GM10266 (cell line): ENCODE measurements at regions not wholly inside any gene's neighbourhood (a gene's known extent, or its start where the extent isn't known, plus 50 kb on each side); places are given as distances from the start of the nearest gene placed in this dataset.
"Not testable (repeated sequence)": the region's sequence is repeated elsewhere in the genome, so short reads cannot be mapped to it uniquely, and the experiment has no call there.

ENCODE experiments used
- DNase-seq: peaks from one replicate; pipeline ENCODE4 v3.0.0; 2012; ENCODE audit errors: extremely low spot score
- TF ChIP-seq, protein P1 (sequence below): IDR thresholded peaks from 2 replicates; pipeline ENCODE4 v1.5.1; 2012; ENCODE audit warnings: mild to moderate bottlenecking, low read depth; ENCODE audit not compliant: control insufficient read depth, insufficient read depth; ENCODE audit errors: missing control alignments

- TF ChIP-seq, protein P1, sequence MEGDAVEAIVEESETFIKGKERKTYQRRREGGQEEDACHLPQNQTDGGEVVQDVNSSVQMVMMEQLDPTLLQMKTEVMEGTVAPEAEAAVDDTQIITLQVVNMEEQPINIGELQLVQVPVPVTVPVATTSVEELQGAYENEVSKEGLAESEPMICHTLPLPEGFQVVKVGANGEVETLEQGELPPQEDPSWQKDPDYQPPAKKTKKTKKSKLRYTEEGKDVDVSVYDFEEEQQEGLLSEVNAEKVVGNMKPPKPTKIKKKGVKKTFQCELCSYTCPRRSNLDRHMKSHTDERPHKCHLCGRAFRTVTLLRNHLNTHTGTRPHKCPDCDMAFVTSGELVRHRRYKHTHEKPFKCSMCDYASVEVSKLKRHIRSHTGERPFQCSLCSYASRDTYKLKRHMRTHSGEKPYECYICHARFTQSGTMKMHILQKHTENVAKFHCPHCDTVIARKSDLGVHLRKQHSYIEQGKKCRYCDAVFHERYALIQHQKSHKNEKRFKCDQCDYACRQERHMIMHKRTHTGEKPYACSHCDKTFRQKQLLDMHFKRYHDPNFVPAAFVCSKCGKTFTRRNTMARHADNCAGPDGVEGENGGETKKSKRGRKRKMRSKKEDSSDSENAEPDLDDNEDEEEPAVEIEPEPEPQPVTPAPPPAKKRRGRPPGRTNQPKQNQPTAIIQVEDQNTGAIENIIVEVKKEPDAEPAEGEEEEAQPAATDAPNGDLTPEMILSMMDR = no peak
- DNase-seq = no peak
Measured at GRCh38 chr9:81074221-81074620, 615.1 kb downstream of the TLE1 start.

DNA sequence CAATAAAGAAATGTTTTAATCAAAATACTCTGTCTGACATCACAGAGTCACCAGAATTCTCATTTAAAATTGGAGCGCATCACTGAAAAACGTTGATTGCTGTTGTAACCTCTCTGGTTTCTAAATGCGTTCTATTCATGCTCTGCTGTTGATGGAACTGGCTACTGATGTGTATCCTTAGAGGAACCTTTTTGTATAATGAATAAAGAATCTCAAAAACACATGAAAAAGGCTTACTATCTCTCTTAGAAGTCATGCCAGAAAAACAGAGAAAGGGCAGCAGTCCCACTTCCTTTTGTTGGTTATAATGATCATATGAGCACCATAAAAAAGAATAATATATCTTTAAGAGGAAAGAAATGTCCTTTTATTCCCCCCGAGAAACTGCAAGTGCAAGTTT lies 615.5 kb downstream of the TLE1 start:
- no peak for DNase-seq
- TF ChIP-seq, protein P1 = no peak

DNA sequence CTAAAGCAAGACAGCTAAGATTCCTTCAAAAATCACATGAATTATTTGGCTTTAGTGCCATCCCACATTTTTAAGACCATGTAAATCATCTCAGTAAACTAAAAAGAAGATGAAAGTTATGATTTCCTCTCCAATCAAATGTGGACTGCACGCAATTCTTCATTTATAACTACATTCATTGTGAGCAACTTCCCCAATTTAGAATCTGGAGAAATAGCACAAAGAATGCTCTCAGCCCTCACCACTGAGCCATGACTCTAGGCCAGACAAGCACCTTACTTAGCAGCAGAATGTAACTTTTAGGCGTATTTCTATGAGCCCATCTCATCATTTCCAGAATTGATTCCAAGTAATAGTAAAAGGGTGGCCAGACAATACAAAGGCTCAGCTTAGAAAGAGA lies 616.6 kb downstream of the TLE1 start:
- no peak for DNase-seq
- TF ChIP-seq, protein P1 = no peak

- DNase-seq = no peak
- TF ChIP-seq, protein P1 = no peak
Measured at GRCh38 chr9:81071108-81071507, 618.2 kb downstream of the TLE1 start.

DNA sequence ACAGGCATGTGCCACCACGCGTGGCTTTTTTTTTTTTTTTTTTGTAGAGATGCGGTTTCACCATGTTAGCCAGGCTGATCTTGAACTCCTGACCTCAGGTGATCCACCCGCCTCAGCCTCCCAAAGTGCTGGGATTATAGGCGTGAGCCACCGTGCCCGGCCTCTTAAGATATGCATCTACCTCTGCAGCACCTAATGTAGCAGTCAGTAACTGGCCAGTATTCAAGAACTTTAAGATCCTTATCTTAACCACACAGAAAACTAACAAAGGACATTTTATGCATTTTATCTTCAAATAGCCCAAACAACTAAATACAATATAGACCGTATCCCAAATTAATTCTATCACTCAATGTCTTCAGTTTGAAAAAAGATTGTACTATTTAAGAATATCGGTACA lies 618.7 kb downstream of the TLE1 start:
- DNase-seq = no peak
- TF ChIP-seq, protein P1 = no peak

DNA sequence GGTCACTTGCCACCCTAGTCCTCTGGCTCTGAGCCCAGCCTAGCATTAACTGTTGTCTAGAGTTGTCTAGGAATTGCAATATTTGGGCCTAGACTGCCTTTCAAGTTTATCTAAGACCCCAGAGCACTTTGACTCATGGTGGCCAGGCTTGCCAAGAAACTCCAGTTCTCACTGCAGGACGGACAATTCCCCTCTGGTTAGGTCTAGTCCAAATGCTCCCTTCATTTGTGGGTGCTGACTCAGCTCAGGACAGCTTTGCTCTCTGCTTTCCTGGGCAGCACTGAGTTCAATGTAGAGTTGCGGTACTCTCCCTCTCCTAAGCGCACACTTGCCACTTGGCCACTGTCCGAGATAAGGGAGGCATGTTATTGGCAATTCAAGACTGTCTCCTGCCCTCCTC lies 619.4 kb downstream of the TLE1 start:
- TF ChIP-seq, protein P1 = no peak
- DNase-seq = no peak

DNA sequence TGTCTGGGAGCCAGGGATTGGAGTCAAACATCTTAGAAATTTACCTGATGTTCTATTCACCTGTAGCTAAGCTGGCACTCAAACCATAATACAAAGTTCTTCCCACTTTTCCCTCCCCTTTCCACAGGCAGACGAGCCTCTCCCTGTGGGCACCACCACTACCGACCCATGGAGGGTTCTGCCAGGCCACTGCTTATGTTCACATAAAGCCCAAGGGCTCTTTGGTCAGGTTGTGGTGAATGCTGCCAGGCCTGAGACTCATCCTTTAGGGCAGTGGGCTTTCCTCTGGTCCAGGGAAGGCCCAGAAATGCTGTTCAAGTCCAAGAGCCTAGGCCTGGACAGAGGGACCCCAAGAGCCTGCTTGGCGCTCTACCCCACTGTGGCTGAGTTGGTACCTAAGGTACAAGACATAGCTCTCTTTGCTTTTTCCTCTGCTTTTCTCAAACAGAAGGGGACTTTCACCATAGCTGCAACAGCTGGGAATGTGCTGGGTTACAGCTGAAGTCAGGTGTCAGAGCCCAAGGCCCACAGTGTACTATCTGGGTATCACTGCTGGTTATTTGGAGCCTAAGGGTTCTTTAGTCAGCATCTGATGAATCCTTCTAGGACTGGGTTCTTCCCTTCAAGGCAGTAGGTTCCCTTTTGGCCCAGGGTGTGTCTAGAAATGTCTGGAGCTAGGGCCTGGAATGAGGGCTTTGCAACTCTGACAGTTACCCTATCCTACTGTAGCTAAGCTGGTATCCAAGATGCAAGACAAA lies 620.1 kb downstream of the TLE1 start:
- DNase-seq = no peak
- TF ChIP-seq, protein P1 = no peak

DNA sequence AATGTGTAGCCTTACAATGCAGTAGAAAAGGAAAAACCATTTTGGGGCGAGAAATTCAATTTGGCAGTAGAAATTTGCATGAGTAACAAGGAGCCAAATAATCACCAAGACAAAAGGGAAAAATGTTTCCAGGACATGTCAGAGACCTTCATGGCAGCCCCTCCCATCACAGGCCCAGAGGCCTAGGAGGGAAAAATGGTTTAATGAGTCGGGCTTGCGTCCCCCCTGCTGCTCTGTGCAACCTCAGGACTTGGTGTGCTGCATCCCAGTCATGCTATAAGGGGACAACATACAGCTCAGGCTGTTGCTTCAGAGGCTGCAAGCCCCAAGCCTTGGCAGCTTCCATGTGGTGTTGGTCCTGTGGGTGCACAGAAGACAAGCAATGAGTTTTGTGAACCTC lies 626.4 kb downstream of the TLE1 start:
- DNase-seq = not testable (repeated sequence)
